ENCODE measurements at regions not wholly inside any gene's neighbourhood (a gene's known extent, or its start where the extent isn't known, plus 50 kb on each side); places are given as distances from the start of the nearest gene placed in this dataset.

GRCh38 chr15:94064676-94065313, 166.6 kb upstream of the MCTP2 start:
- DNase-seq (ENCODE audit: low read depth), result no peak
- no peak overlapping the region for H3K4me3 ChIP-seq (ENCODE audit: low read depth, low read length)
- TF ChIP-seq CTCF (conservative IDR thresholded peaks at IDR 0.05; ENCODE audit: low read depth, low read length), result no peak

GRCh38 chr15:94061041-94061440, 170.3 kb upstream of the MCTP2 start:
- no peak for TF ChIP-seq CTCF (conservative IDR thresholded peaks at IDR 0.05; ENCODE audit: low read depth, low read length)
- DNase-seq (ENCODE audit: low read depth), result no peak
- H3K4me3 ChIP-seq (ENCODE audit: low read depth, low read length), result no peak overlapping the region

GRCh38 chr15:94059013-94059587, 172.3 kb upstream of the MCTP2 start:
- TF ChIP-seq CTCF (conservative IDR thresholded peaks at IDR 0.05; ENCODE audit: low read depth, low read length), result no peak
- H3K4me3 ChIP-seq (ENCODE audit: low read depth, low read length), result no peak overlapping the region
- DNase-seq (ENCODE audit: low read depth), result no peak

GRCh38 chr15:94057305-94057704, 174.1 kb upstream of the MCTP2 start:
- DNase-seq (ENCODE audit: low read depth), result no peak
- TF ChIP-seq CTCF (conservative IDR thresholded peaks at IDR 0.05; ENCODE audit: low read depth, low read length), result no peak
- no peak overlapping the region for H3K4me3 ChIP-seq (ENCODE audit: low read depth, low read length)

- no peak for DNase-seq (ENCODE audit: low read depth)
- no peak overlapping the region for H3K4me3 ChIP-seq (ENCODE audit: low read depth, low read length)
- no peak for TF ChIP-seq CTCF (conservative IDR thresholded peaks at IDR 0.05; ENCODE audit: low read depth, low read length)
Measured at GRCh38 chr15:94056314-94056713, 175.0 kb upstream of the MCTP2 start.

GRCh38 chr15:94053626-94054025, 177.7 kb upstream of the MCTP2 start:
- TF ChIP-seq CTCF (conservative IDR thresholded peaks at IDR 0.05; ENCODE audit: low read depth, low read length), result no peak
- H3K4me3 ChIP-seq (ENCODE audit: low read depth, low read length), result no peak overlapping the region
- no peak for DNase-seq (ENCODE audit: low read depth)

GRCh38 chr15:94052711-94053110, 178.7 kb upstream of the MCTP2 start:
- H3K4me3 ChIP-seq (ENCODE audit: low read depth, low read length), result no peak overlapping the region
- DNase-seq (ENCODE audit: low read depth), result no peak
- TF ChIP-seq CTCF (conservative IDR thresholded peaks at IDR 0.05; ENCODE audit: low read depth, low read length), result no peak

Measured in epithelial cell of proximal tubule (primary cell).